ENCODE measurements at regions not wholly inside any gene's neighbourhood (a gene's known extent, or its start where the extent isn't known, plus 50 kb on each side); places are given as distances from the start of the nearest gene placed in this dataset.

- ChIA-PET POLR2A (no interaction called here), CTCF (ENCODE audit: low intra/inter-chr PET ratio, low total read pairs) (no interaction called here)
- ATAC-seq = no peak
- Histone ChIP-seq H3K79me2 (ENCODE audit: insufficient read depth, low read length) (no peaks in the 10 kb centered on the region), H3K36me3 (replicated peaks in 1 of 2; ENCODE audit: control insufficient read depth in 1 of 2, insufficient read depth in 2 of 2, low read length in 2 of 2) (no peaks in the 10 kb centered on the region), H4K20me1 (ENCODE audit: insufficient read depth, low read length) (no peaks in the 10 kb centered on the region), H3K4me2 (ENCODE audit: low read depth, low read length) (no peak overlapping the region), H3K9ac (ENCODE audit: insufficient read depth, low read depth, low read length) (no peak overlapping the region), H3K27me3 (ENCODE audit: control insufficient read depth in 1 of 2, insufficient read depth in 2 of 2, low read length in 2 of 2) (no peaks in the 10 kb centered on the region), H2AFZ (ENCODE audit: low read length) (no peak overlapping the region), H3K4me1 (ENCODE audit: insufficient read depth, low read length) (no peaks in the 10 kb centered on the region), H3K27ac (ENCODE audit: extremely low read length, insufficient read depth, low read length) (no peak overlapping the region), H3K4me3 (replicated peaks in 1 of 3; ENCODE audit: insufficient read depth in 1 of 3, low read depth in 2 of 3, low read length in 3 of 3) (no peak overlapping the region), H3K9me3 (ENCODE audit: low read length) (no peaks in the 10 kb centered on the region)
- in situ Hi-C loops (cut with HindIII; ENCODE audit: extremely low pct_ligation_motif_present, low pct_unique_long_range_greater_than_20kb) (no loop called here), intact Hi-C loops (cut with micrococcal nuclease; ENCODE audit: unreplicated experiment) (no loop called here)
- no peak for DNase-seq (ENCODE audit: low spot score)
- no peak for FAIRE-seq
- no TSS peak for BruUV-seq (replicated peaks)
- no peak for TF ChIP-seq NFE2 (CRISPR knock-in tag; IDR thresholded peaks at IDR 0.05)
- no peak for TF ChIP-seq CENPX (CRISPR knock-in tag; IDR thresholded peaks at IDR 0.05)
- TF ChIP-seq ATF4 (CRISPR knock-in tag; IDR thresholded peaks at IDR 0.05) = no peak
- 0% methylated on average over 1 of the region's 1 CpG for WGBS (ENCODE audit: low lambda C conversion rate)
These were observed 289.9 kb upstream of the SMC2 start for GRCh38 chr9:103804077-103804735.

- no peak overlapping the region for H3K27ac ChIP-seq (ENCODE audit: extremely low read length, insufficient read depth, low read length)
- no peaks in the 10 kb centered on the region for H3K9me3 ChIP-seq (ENCODE audit: low read length)
- no peaks in the 10 kb centered on the region for H3K36me3 ChIP-seq (replicated peaks in 1 of 2; ENCODE audit: control insufficient read depth in 1 of 2, insufficient read depth in 2 of 2, low read length in 2 of 2)
- no peak overlapping the region for H3K9ac ChIP-seq (ENCODE audit: insufficient read depth, low read depth, low read length)
- DNase-seq (ENCODE audit: low spot score) (no peak), ATAC-seq (no peak), FAIRE-seq (no peak)
- no peaks in the 10 kb centered on the region for H3K27me3 ChIP-seq (ENCODE audit: control insufficient read depth in 1 of 2, insufficient read depth in 2 of 2, low read length in 2 of 2)
- TF ChIP-seq ZNF629 (CRISPR knock-in tag; conservative IDR thresholded peaks at IDR 0.05) (no peak), STAT5B (CRISPR knock-in tag; IDR thresholded peaks at IDR 0.05) (no peak), SIN3B (IDR thresholded peaks at IDR 0.05; ENCODE audit: low read length) (no peak), KLF9 (CRISPR knock-in tag; IDR thresholded peaks at IDR 0.05; ENCODE audit: low read depth) (no peak), ZNF256 (CRISPR knock-in tag; conservative IDR thresholded peaks at IDR 0.05) (no peak), GFI1 (CRISPR knock-in tag; IDR thresholded peaks at IDR 0.05; ENCODE audit: borderline replicate concordance) (no peak), IRF1 (CRISPR knock-in tag; IDR thresholded peaks at IDR 0.05; ENCODE audit: low read depth) (no peak), FOXK2 (IDR thresholded peaks at IDR 0.05) (no peak)
- WGBS (ENCODE audit: low lambda C conversion rate) = 1% methylated on average over 3 of the region's 3 CpGs
- intact Hi-C loops (cut with micrococcal nuclease; ENCODE audit: unreplicated experiment) (no loop called here), in situ Hi-C loops (cut with HindIII; ENCODE audit: extremely low pct_ligation_motif_present, low pct_unique_long_range_greater_than_20kb) (no loop called here)
- POLR2A ChIA-PET = no interaction called here
- H2AFZ ChIP-seq (ENCODE audit: low read length) = no peak overlapping the region
- BruUV-seq (replicated peaks) = no TSS peak
- H3K4me2 ChIP-seq (ENCODE audit: low read depth, low read length) = no peak overlapping the region
- H3K4me1 ChIP-seq (ENCODE audit: insufficient read depth, low read length) = no peaks in the 10 kb centered on the region
- no peak overlapping the region for H3K4me3 ChIP-seq (replicated peaks in 1 of 3; ENCODE audit: insufficient read depth in 1 of 3, low read depth in 2 of 3, low read length in 3 of 3)
- CTCF ChIA-PET (ENCODE audit: low intra/inter-chr PET ratio, low total read pairs) = no interaction called here
- no peaks in the 10 kb centered on the region for H3K79me2 ChIP-seq (ENCODE audit: insufficient read depth, low read length)
- H4K20me1 ChIP-seq (ENCODE audit: insufficient read depth, low read length) = no peaks in the 10 kb centered on the region
These were observed 284.4 kb upstream of the SMC2 start for GRCh38 chr9:103809745-103810144.
